ENCODE measurements at regions not wholly inside any gene's neighbourhood (a gene's known extent, or its start where the extent isn't known, plus 50 kb on each side); places are given as distances from the start of the nearest gene placed in this dataset.

DNA sequence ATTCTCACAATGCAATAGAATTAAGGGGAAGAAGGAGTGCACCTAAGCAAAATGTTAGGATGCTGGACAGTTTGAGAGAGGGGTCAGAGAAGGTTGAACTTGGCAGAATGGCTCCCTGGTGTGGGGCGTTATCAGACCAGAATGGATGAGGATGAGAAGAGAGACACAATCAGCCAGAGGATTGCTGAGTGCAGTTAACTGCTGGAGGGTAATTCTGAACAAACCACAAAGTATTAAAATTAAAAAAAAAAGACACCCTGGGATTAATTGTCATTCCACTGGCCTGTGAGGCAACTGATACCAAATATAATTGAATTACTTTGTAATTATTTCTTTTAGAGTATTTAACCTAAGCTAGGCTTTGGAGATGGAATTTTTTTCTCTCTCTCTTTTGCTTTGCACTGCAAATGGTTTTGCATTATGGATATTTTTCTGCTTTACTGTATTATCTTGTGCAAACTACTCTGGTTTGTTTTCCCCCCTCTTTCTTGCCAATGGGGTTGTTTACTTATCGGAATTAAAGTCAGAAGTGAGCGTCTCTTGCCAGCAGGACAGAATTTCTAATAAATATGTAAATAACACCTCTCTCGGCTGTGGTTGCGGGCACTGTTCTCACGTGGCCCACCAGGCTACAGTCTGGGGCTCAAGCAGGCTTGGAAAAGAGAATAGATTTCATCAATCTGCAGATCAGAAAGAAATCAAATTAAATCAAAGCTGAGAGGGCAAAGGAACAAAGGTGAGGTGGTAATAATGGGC lies 572.9 kb upstream of the CAMK1G start:
- no peak for TF ChIP-seq CTCF (IDR thresholded peaks at IDR 0.05; ENCODE audit: insufficient read depth, low read length, poor library complexity, severe bottlenecking)
- no peak for TF ChIP-seq EZH2phosphoT487 (conservative IDR thresholded peaks at IDR 0.05; ENCODE audit: low read length)

All from SU-DHL-6 (cell line).